Fibroblast of the aortic adventitia (primary cell): ENCODE measurements at regions not wholly inside any gene's neighbourhood (a gene's known extent, or its start where the extent isn't known, plus 50 kb on each side); places are given as distances from the start of the nearest gene placed in this dataset.
A peak's percentile ranks its signal among the peaks of the same experiment; 100 is the strongest.

ENCODE experiments used
- DNase-seq: peaks from one replicate; pipeline ENCODE4 v3.0.0-alpha.2; 2010; ENCODE audit warnings: low read depth
- H3K4me3 ChIP-seq: 2 replicates; pipeline ENCODE4 v1.5.1; 2011; ENCODE audit warnings: low read depth, mild to moderate bottlenecking, control low read depth, low read length, moderate library complexity
- CTCF ChIP-seq: IDR thresholded peaks from 2 replicates; pipeline ENCODE4 v1.5.1; 2011; ENCODE audit warnings: mild to moderate bottlenecking, low read length, control low read depth, inconsistent platforms; ENCODE audit not compliant: insufficient read depth

DNA sequence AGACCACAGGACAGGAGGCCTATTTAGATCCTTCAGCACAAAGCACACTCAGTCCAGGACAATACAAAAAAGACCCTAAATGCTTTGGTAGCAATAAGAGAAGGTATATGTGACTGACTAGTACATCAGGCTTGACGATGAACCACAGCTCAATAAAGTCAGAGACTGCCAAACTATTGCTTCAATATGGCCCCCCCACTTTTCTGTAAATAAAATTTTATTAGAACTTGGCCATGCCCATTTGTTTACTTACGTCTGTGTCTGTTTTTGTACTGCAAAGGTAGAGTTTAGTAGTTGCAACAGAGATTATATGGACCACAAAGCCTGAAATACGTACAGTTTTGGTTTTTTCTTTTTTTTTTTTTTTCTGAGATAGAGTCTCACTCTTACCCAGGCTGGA is 136.7 kb downstream of the IRS2 start:
- no peak for DNase-seq
- H3K4me3 ChIP-seq: no peak overlapping the region
- TF ChIP-seq CTCF: no peak

DNA sequence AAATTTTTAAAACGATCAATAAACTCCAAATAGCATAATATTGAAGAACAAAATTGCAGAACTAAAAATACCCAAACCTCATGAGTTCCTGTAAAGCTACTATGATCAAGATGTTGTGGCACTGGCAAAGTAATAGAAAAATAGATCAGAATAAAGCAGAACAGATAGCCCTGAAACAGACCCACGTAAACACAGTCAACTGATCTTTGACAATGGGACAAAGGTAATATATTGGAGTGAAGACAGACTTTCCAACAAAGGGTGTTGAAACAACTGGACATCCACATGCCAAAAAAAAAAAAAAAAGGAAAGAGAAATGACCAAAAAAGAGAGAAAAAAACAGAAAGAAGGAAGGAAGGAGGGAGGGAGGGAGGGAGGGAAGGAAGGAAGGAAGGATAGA is 138.7 kb downstream of the IRS2 start:
- DNase-seq: no peak
- no peak for TF ChIP-seq CTCF
- H3K4me3 ChIP-seq: no peak overlapping the region

- no peak for TF ChIP-seq CTCF
- H3K4me3 ChIP-seq: no peak overlapping the region
- peak; percentile 8 for DNase-seq
These were observed 139.3 kb downstream of the IRS2 start for GRCh38 chr13:109647053-109647452.

GRCh38 chr13:109646423-109646822 is 140.0 kb downstream of the IRS2 start:
- TF ChIP-seq CTCF: no peak
- no peak overlapping the region for H3K4me3 ChIP-seq
- no peak for DNase-seq

- no peak for DNase-seq
These were observed 140.6 kb downstream of the IRS2 start for GRCh38 chr13:109645831-109646230.

DNA sequence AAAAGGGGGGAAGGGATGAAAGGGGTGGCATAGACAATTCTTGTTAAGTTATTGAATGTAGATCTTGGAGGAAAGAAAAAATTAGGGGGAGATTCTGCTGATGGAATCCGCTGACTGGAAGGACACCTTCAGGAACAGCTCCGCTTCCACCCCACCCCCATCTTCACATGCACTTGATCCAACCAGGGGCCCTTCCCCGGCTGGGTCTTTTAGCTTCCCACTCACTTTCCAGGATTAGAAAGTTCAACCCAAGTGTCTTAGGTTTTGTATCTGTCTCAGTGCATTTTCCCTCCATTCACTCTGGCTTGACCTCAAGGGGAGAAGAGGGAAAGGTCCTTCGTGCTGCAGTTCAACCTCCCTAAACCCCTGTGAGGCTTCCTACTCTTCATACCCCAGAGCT is 141.4 kb downstream of the IRS2 start:
- no peak for TF ChIP-seq CTCF
- H3K4me3 ChIP-seq: no peak overlapping the region
- no peak for DNase-seq

More at GRCh38 chr13:109645831-109646230, 140.6 kb downstream of the IRS2 start:
- no peak overlapping the region for H3K4me3 ChIP-seq
- no peak for TF ChIP-seq CTCF

DNA sequence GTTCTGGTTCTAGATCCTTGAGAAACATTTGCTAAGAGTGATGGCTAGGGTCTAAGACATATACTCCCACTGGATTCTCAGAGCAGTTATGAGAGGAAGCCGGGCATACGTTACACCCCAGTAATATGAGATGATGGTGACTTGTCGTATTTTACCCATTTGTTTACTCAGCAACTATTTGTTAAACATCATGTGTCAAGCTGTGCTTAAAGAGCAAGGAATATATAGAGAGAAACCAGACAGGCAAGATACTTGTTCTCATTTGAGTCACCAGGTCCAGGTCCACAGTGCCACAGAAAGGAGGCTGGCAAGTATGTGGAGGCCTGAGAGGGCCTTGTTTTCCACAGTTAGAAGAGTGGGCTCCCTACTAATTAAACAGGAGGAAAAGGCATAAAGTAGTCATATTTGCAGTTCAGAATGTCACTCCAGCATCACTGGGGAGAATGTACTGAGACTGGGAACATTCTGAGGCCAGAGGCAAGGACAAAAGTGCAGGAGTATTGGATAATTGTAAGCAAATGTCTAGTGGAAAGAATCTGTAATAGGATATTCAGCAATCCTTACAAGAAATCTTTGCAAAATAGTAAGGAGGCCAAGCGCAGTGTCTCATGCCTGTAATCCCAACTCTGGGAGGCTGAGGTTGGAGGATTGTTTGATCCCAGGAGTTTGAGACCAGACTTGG is 142.2 kb downstream of the IRS2 start:
- no peak for TF ChIP-seq CTCF
- H3K4me3 ChIP-seq: no peak overlapping the region
- no peak for DNase-seq
